A549 (cell line): ENCODE measurements at regions not wholly inside any gene's neighbourhood (a gene's known extent, or its start where the extent isn't known, plus 50 kb on each side); places are given as distances from the start of the nearest gene placed in this dataset.
"Not testable (repeated sequence)": the region's sequence is repeated elsewhere in the genome, so short reads cannot be mapped to it uniquely, and the experiment has no call there.

ENCODE experiments used
- ATAC-seq, 2 experiments: fragments of 200-7000 bp in 1 of 2; fragments of >200 bp in 1 of 2; cut with Nextera tagmentation in 1 of 2; cut with Tn5 transposase in 1 of 2; 3 replicates each; pipeline versions ENCODE4 v1.8.0 to v1.9.1; 2018 to 2020; ENCODE audit warnings: mild to moderate bottlenecking in 1 of 2, moderate library complexity in 1 of 2
- CTCF ChIA-PET: fragments of 300-600 bp; sonication (Branson Sonifier 250); formaldehyde crosslinking; extraction: SDS; loops from one replicate; lab custom pipeline; 2021; ENCODE audit warnings: antibody characterized with exemption, inconsistent platforms; lab: Yijun Ruan, JAX
- POLR2A ChIA-PET: fragments of 350-600 bp; formaldehyde crosslinking; extraction: SDS; loops from one replicate; lab custom pipeline; 2021; ENCODE audit warnings: antibody characterized with exemption, inconsistent platforms; lab: Yijun Ruan, JAX
- DNase-seq, 2 experiments: peaks; one replicate each; pipeline versions ENCODE4 v3.0.0 to v3.0.0-alpha.2; 2011 to 2016; ENCODE audit warnings: low read depth in 1 of 2, low spot score in 1 of 2
- FAIRE-seq: peaks from 2 replicates; lab custom pipeline; 2011; peaks lifted over from hg19 to GRCh38; lab: Jason Lieb, UNC
- H3K27ac ChIP-seq, 2 experiments: fragments of >200 bp; sonication (Bioruptor Twin); formaldehyde crosslinking; 3 replicates each; pipeline ENCODE4 v1.5.1; 2016 to 2017
- H3K4me1 ChIP-seq: fragments of >200 bp; sonication (Bioruptor Twin); formaldehyde crosslinking; 3 replicates; pipeline ENCODE4 v1.6.1; 2016
- H3K4me2 ChIP-seq: fragments of >200 bp; sonication (Bioruptor Twin); formaldehyde crosslinking; 3 replicates; pipeline ENCODE4 v1.6.1; 2016
- H3K4me3 ChIP-seq: fragments of >200 bp; sonication (Bioruptor Twin); formaldehyde crosslinking; 3 replicates; pipeline ENCODE4 v1.5.1; 2016
- H3K9me3 ChIP-seq: fragments of >200 bp; sonication (Bioruptor Twin); formaldehyde crosslinking; 3 replicates; pipeline ENCODE4 v1.6.1; 2016
- ATOH8 ChIP-seq: fragments of 250-450 bp; sonication (Bioruptor Pico); IDR thresholded peaks from 2 replicates; pipeline ENCODE4 v1.5.0; 2020; ENCODE audit warnings: low read depth, mild to moderate bottlenecking, moderate library complexity
- CHD2 ChIP-seq: fragments of 150-350 bp; IDR thresholded peaks from 2 replicates; pipeline ENCODE4 v1.6.1; 2014; ENCODE audit warnings: low read length; ENCODE audit not compliant: partially characterized antibody
- CHD4 ChIP-seq: fragments of 200-600 bp; sonication (generic); IDR thresholded peaks from 2 replicates; pipeline ENCODE4 v1.6.1; 2016; ENCODE audit warnings: antibody characterized with exemption, mild to moderate bottlenecking, borderline replicate concordance
- CTCF ChIP-seq: fragments of >200 bp; sonication (Bioruptor Twin); formaldehyde crosslinking; IDR thresholded peaks from 3 replicates; pipeline ENCODE4 v1.5.1; 2016
- GATA3 ChIP-seq: IDR thresholded peaks from 2 replicates; pipeline ENCODE4 v1.6.1; 2012; ENCODE audit warnings: borderline replicate concordance
- MAFK ChIP-seq: fragments of 450-650 bp; IDR thresholded peaks from 2 replicates; pipeline ENCODE4 v1.6.1; 2014; ENCODE audit not compliant: partially characterized antibody
- NFE2L2 ChIP-seq: fragments of 150-350 bp; conservative IDR thresholded peaks from 2 replicates; pipeline ENCODE4 v1.6.1; 2014; ENCODE audit warnings: low read length
- NR3C1 ChIP-seq: fragments of >200 bp; sonication (Bioruptor Twin); formaldehyde crosslinking; IDR thresholded peaks from 3 replicates; pipeline ENCODE4 v1.6.1; 2017
- POLR2A ChIP-seq: IDR thresholded peaks from 2 replicates; pipeline ENCODE4 v1.6.1; 2012; ENCODE audit warnings: mild to moderate bottlenecking, low read length
- RAD21 ChIP-seq, 2 experiments: fragments of >200 bp in 1 of 2; sonication (Bioruptor Twin) in 1 of 2; formaldehyde crosslinking in 1 of 2; IDR thresholded peaks in 1 of 2; conservative IDR thresholded peaks in 1 of 2; 2 replicates in 1 of 2; 3 replicates in 1 of 2; pipeline ENCODE4 v1.6.1; 2012 to 2018; ENCODE audit warnings: inconsistent platforms in 1 of 2
- REST ChIP-seq: fragments of 200-600 bp; sonication (generic); IDR thresholded peaks from 2 replicates; pipeline ENCODE4 v1.6.1; 2016; ENCODE audit warnings: antibody characterized with exemption, mild to moderate bottlenecking, moderate library complexity
- SMC3 ChIP-seq: fragments of >200 bp; sonication (Bioruptor Twin); formaldehyde crosslinking; IDR thresholded peaks from 3 replicates; pipeline ENCODE4 v1.6.1; 2018; ENCODE audit warnings: inconsistent platforms
- whole genome bisulfite sequencing: methylation state at CpG from one replicate; pipeline ENCODE4 v1.1.6; 2017; ENCODE audit errors: missing lambda C conversion rate; 5-methylcytosine and 5-hydroxymethylcytosine counted together
- TF ChIP-seq, protein P1 (sequence below): IDR thresholded peaks from 2 replicates; pipeline ENCODE4 v1.6.1; 2012; ENCODE audit warnings: low read depth, borderline replicate concordance

- H3K9me3 ChIP-seq, DNase-seq, CTCF ChIA-PET, H3K27ac ChIP-seq, H3K4me1 ChIP-seq, H3K4me2 ChIP-seq, H3K4me3 ChIP-seq, ATAC-seq, POLR2A ChIA-PET, FAIRE-seq: not testable (repeated sequence)
- 2% methylated on average over 4 of the region's 4 CpGs for WGBS
These were observed 995.8 kb downstream of the LTN1 start for GRCh38 chr21:27996906-27997305.

GRCh38 chr21:27984663-27985325, 1007.9 kb downstream of the LTN1 start:
- ATAC-seq, result not testable (repeated sequence)
- 4% methylated on average over 2 of the region's 2 CpGs for WGBS

DNA sequence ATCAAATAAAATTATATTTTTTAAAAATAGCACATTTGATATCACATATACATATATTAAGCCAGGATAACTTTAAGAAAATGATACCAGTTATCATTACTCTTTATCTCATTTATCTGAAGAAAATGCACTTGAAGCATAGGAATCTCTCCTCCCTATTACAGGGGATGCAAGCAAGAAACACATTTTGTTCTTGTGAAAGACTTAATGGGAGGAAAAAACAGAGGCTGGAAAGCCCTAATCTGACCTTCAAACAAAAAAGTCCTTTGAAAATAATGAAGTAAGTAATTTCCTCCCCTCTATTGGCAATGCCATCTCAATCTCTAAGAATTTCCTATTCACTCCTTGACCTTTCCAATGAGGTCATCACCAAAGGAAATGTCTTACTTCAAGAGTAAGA, 1012.6 kb upstream of the ADAMTS5 start:
- FAIRE-seq, POLR2A ChIA-PET, H3K4me2 ChIP-seq, ATAC-seq, CTCF ChIA-PET, H3K4me3 ChIP-seq, H3K27ac ChIP-seq, DNase-seq, H3K9me3 ChIP-seq, H3K4me1 ChIP-seq: not testable (repeated sequence)

More at GRCh38 chr21:27984663-27985325, 1007.9 kb downstream of the LTN1 start:
- H3K4me3 ChIP-seq, CTCF ChIA-PET, H3K4me2 ChIP-seq, H3K9me3 ChIP-seq, H3K4me1 ChIP-seq, H3K27ac ChIP-seq, DNase-seq, POLR2A ChIA-PET, FAIRE-seq: not testable (repeated sequence)

GRCh38 chr21:27975514-27975913, 1008.6 kb upstream of the ADAMTS5 start:
- WGBS, result 7% methylated on average over 2 of the region's 2 CpGs
- no peak for FAIRE-seq
- CTCF ChIA-PET, result no interaction called here

DNA sequence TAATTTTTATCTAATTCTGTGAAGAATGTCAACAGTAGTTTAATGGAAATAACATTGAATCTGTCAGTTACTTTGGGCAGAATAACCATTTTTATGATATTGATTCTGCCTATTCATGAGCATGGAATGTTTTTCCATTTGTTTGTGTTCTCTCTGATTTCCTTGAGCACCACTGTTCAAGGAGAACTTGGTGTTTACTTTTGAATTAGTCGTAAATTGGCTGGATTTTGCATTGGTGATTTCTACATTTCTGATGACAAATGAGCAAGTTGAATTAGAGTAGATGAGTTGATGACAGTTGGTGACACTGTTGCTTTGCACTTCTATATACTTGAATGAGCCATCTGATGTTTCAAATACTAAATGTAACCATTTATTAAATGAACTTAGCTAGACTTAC, 1007.3 kb upstream of the ADAMTS5 start:
- ATAC-seq, POLR2A ChIA-PET, H3K27ac ChIP-seq, H3K4me2 ChIP-seq, DNase-seq, CTCF ChIA-PET, H3K9me3 ChIP-seq, FAIRE-seq, H3K4me3 ChIP-seq, H3K4me1 ChIP-seq: not testable (repeated sequence)
- WGBS, result 5% methylated on average over 1 of the region's 1 CpG

More at GRCh38 chr21:27975514-27975913, 1008.6 kb upstream of the ADAMTS5 start:
- no peak overlapping the region for H3K4me3 ChIP-seq
- ATAC-seq (no peak), DNase-seq (no peak)
- H3K9me3 ChIP-seq, result no peaks in the 10 kb centered on the region
- no peaks in the 10 kb centered on the region for H3K4me1 ChIP-seq
- POLR2A ChIA-PET, result no interaction called here
- H3K4me2 ChIP-seq, result no peak overlapping the region
- no peak for TF ChIP-seq RAD21 (conservative IDR thresholded peaks at IDR 0.05 in 1 of 2, IDR thresholded peaks at IDR 0.05 in 1 of 2)
- no peak for TF ChIP-seq MAFK
- no peak for TF ChIP-seq CHD4
- TF ChIP-seq SMC3, result no peak
- no peak for TF ChIP-seq CTCF
- TF ChIP-seq GATA3, result no peak
- TF ChIP-seq NR3C1, result no peak
- no peak for TF ChIP-seq REST
- no peak for TF ChIP-seq ATOH8
- no peak for TF ChIP-seq CHD2
- TF ChIP-seq, protein P1, sequence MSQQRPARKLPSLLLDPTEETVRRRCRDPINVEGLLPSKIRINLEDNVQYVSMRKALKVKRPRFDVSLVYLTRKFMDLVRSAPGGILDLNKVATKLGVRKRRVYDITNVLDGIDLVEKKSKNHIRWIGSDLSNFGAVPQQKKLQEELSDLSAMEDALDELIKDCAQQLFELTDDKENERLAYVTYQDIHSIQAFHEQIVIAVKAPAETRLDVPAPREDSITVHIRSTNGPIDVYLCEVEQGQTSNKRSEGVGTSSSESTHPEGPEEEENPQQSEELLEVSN, result no peak
- no peak for TF ChIP-seq POLR2A
- no peak for TF ChIP-seq NFE2L2
- no peak overlapping the region for H3K27ac ChIP-seq

- CTCF ChIA-PET, ATAC-seq, H3K4me3 ChIP-seq, H3K4me1 ChIP-seq, H3K27ac ChIP-seq, DNase-seq, FAIRE-seq, POLR2A ChIA-PET, H3K9me3 ChIP-seq, H3K4me2 ChIP-seq: not testable (repeated sequence)
These were observed 1001.4 kb upstream of the ADAMTS5 start for GRCh38 chr21:27968240-27968639.
